Non-pigmented ciliary epithelial cell (primary cell): ENCODE measurements at regions not wholly inside any gene's neighbourhood (a gene's known extent, or its start where the extent isn't known, plus 50 kb on each side); places are given as distances from the start of the nearest gene placed in this dataset.
A peak's percentile ranks its signal among the peaks of the same experiment; 100 is the strongest.
"Not testable (repeated sequence)": the region's sequence is repeated elsewhere in the genome, so short reads cannot be mapped to it uniquely, and the experiment has no call there.

Experiments used
- DNase-seq: peaks from one replicate; pipeline ENCODE4 v3.0.0-alpha.2; 2010; ENCODE audit warnings: low read depth

DNA sequence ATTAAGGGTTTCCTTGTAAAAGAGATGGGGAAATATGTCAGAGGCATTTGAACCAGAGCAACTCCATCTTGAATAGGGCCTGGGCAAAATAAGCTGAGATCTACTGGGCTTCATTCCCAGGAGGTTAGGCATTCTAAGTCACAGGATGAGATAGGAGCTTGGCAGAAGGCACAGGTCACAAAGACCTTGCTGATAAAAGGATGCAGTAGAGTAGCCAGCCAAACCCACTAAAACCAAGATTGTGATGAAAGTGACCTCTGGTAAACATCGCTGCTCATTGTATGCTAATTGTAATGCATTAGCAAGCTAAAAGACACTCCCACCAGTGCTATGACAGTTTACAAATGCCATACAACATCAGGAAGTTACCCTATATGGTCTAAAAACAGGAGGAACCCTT, 1390.3 kb downstream of the RAPGEF2 start:
- DNase-seq, result no peak

DNA sequence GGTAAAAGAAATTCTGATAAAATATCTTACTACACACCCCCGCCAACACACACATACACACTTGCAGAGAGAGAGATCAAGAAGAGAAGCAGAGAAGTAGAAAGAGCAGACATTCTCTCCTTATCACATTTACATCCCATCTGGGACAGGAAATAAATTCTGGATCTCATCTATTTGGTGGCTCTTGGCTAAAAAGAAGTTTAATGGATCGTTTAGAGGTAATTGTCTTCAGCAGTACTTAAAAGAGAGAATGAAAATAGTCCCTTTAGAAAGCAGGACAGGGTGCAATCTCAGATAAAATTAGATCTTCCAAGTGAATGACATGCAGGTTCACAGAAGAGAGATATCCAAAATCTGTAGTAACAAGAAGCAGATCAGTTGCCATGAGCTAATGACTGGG, 1392.5 kb downstream of the RAPGEF2 start:
- no peak for DNase-seq

DNA sequence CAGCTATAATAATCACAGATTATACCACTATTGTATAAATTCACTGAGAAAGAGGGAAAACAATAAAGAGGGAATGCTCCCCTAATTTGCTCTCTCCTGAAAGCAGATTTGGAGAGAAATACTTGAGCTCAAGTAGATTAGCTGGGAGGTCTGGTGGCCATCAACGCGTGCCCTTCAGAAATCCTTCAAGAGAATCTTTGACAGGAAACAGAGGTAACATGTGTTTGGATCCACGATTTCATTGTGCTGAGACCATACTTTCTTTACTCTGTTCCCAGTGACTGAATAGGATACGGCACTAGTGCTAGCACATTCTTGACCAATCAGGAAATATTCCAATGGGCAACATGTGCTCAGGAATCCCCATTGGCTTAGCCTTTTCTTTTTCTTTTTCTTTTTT, 1395.3 kb downstream of the RAPGEF2 start:
- no peak for DNase-seq

DNA sequence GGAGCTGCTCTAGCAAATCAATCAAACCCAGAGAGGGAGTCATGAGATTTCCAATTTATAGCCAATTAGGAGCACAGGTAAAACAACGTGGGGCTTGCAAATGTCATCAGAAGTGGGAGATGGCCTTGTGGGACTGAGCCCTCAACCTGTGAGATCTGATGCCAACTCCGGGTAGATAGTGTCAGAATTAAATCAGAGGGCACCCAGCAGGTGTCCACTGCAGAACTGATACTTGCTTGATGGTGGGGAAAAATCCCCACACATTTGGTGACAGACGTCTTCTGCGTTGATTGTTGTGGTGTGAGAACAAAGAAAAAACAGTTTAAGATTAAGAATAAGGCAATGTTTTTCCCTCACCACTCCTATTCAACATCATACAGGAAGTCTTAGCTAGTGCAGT, 1402.8 kb downstream of the RAPGEF2 start:
- no peak for DNase-seq

DNA sequence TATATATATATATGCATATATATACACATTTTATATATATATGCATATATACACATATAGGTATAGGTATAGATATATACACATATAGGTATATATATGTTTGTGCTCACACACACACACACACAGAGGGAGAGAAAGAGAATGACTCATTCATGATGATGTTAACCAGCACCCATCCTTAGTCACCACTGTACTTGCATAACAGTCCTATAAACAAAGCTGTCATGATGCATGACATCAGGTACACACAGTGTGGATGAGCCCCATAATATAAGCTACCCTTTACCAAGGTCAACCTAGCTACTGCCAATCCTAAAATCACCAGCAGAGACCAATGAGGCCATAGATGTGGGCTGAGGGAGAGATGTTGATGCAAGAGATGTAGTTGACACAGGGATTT, 1408.0 kb downstream of the RAPGEF2 start:
- peak; percentile 19 for DNase-seq

DNA sequence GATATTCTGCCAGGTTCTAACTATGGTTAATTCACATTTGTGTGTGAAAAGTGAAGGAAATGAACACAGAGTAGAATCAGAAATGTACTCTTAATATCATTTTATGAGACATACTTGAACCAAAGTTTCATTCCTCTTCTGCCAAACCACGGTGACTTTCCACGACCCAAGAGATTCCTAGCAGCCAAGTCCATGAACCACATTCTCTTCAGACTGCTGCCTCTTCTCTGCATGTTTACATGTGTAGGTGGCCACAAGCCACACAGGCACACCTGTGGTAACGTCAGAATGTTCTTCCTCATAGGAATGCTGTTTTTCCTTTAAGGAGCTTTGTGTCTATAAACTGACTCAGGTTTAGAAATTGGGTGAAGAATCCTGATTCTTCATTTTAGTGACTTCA, 1411.2 kb downstream of the RAPGEF2 start:
- DNase-seq, result peak; percentile 32

DNA sequence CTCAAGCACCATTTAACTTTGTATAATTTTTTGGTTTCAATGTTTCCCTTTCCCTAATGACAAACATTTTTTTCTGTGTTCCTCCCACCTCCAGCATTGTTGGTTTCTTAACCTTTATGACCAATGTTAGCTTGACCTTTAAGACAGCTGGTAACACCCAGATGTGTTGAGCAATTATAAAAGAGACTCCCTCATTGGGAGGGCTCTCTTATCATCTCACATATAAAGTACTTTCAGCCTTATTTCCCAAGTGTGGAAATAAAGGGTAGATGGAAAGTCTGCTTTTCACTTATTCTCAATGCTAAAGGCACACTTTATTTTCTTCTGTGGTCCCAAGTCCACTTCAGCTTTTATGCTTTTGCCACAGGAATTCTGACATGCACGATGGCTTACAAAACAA, 1420.4 kb downstream of the RAPGEF2 start:
- no peak for DNase-seq

DNA sequence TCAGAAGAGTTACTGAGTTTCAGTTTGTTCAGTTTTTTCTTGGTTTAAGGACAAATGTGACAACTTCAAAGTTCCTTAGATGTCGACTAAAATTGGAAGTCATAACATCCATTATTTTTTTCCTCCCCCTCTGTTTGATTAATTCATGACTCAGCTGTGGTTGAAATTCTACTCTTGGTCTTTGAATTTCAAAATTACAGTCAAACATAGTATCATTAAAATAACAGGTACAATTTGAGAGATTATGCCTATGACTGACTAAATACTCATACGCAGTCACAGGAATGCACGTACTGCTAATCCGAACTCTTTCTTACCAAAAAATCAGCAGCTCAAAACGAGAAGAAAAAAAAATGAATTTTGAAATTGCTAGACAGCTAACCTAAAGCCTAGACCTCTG, 1434.8 kb downstream of the RAPGEF2 start:
- DNase-seq, result no peak

DNA sequence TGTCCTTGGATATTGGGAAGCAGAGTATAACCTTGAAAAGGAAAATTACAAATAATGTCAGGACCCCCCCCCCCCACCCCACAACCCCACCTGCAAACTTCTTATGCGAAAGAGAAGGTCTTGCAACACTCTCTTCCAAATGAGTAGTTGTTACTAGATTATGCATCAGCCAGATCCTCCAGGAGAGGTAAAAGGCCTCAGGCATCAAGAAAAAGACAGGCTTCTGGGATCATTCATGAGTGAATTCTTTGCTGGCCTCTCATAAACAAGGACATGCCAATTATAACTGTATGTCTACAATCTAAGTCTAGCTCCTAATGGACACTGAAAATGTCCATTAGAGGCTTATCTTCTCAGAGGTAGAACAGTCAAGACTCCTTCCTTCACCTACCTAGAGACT, 1443.3 kb downstream of the RAPGEF2 start:
- DNase-seq, result no peak

DNA sequence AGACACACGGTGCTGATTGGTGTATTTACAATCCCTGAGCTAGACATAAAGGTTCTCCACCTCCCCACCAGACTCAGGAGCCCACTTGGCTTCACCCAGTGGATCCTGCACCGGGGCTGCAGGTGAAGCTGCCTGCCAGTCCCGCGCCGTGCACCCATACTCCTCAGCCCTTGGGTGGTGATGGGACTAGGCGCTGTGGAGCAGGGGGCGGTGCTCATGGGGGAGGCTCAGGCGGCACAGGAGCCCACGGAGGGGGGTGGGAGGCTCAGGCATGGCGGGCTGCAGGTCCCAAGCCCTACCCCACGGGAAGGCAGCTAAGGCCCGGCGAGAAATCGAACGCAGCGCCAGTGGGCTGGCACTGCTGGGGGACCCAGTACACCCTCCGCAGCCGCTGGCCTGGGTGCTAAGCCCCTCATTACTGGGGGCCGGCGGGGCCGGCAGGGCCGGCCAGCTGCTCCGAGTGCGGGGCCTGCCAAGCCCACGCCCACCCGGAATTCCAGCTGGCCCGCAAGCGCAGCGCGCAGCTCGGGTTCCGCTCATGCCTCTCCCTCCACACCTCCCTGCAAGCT, 1447.2 kb downstream of the RAPGEF2 start:
- DNase-seq, result not testable (repeated sequence)

DNA sequence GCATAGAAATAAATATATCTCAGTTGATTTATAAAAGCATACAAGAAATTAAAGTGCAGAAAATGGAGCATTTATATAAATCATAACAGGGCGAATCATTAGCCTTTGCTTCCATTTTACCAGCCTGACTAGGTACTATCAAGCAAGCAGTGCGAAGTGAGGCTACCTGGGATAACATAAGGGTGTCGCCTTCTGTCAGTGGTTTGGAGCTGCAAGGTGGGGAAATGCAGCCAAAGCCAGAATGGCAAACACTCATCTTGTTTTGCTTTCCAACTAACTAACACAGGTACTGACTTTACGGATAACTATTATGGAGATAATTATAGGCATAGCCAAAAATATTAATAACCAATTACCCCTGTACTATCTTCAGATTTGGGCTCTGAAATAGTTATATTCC, 1459.8 kb downstream of the RAPGEF2 start:
- no peak for DNase-seq

DNA sequence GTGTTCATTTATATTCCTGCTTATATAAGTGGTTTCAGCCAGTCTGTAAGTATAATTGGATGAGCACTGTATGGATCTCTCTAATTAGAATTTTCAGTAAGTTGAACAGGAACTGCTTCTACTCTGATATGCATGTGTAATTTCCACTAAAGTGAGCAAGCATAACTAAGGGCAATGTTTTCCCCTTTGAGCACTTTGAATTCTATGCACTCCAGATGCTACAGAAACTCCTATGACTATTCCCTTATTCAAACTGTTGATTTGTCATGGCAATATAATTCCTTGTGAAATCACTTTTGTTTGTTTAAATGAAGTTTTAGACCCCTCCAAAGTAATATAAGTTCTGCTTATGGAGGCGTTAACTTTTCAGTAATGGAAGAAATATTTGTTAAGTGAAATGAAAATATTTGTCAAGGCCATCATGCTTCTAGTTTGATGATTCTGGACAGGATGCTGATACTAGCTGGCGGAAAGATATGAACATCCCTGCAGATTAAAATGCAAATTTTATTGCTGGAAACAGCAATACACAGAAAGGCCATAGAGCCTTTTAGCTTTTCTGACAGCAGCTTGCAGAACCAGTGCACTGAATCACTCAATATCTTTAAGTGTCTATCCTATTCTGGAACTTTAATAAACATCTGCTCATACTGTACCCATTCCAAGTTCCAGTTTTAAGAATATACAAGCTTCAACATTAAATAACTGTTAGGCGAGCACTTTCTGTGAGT, 1460.8 kb downstream of the RAPGEF2 start:
- no peak for DNase-seq

DNA sequence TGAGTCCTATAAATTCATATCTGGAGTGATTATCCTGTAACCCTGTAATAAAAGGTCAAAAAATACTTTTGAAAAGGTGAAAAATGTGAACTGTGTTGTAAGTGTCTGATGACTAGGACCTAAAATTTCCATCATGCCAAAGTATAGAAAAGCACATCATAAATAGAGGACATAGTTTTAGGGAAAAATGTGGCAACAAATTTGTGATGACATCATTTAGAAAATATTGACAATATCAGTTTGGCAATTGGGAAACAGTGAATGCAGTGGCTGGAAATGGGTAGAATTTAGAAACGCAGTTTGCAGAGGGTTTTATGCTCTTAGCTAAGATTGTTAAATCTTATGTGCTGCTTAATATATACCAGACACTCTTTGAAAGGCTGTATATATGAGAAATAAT, 1464.8 kb downstream of the RAPGEF2 start:
- DNase-seq, result no peak

DNA sequence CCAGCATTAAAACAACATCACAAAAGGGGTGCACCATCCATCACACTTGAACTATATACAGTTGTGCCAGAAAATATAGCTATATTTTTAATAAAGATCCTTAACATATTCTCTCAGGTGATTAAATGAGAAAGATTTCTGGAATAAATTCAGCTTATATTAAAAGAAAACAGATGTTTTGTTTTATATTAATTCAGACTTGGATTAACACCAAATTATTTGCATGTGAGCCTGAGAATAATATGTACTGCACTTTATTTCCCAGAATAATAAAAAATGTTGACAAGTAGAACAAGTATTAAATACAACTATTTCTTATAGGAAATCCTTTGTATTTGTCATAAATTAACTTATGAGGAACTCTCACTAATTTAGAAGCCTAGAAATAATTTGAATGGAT, 1467.4 kb downstream of the RAPGEF2 start:
- no peak for DNase-seq

DNA sequence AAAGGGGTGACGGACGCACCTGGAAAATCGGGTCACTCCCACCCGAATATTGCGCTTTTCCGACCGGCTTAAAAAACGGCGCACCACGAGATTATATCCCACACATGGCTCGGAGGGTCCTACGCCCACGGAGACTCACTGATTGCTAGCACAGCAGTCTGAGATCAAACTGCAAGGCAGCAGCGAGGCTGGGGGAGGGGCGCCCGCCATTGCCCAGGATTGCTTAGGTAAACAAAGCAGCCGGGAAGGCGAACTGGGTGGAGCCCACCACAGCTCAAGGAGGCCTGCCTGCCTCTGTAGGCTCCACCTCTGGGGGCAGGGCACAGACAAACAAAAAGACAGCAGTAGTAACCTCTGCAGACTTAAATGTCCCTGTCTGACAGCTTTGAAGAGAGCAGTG, 1471.4 kb downstream of the RAPGEF2 start:
- DNase-seq, result not testable (repeated sequence)

DNA sequence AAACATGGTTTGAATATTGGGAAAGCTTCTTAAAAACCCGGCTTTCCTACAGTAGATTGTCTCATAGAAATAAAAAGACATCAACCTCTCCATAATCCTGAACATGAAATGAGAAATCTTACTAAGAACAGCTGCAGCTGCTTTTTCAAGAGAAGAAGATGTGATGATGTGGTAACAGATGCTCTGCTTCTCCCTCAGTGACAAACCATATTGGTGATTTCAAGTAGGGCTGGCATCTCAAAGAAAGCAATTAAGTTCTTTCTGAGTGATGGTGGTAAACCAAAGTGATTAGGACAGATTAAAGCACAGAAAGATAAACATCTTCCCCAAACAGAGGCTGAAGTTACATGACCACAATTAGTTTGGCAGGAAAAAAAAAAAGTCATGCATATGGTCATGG, 1477.7 kb downstream of the RAPGEF2 start:
- no peak for DNase-seq

DNA sequence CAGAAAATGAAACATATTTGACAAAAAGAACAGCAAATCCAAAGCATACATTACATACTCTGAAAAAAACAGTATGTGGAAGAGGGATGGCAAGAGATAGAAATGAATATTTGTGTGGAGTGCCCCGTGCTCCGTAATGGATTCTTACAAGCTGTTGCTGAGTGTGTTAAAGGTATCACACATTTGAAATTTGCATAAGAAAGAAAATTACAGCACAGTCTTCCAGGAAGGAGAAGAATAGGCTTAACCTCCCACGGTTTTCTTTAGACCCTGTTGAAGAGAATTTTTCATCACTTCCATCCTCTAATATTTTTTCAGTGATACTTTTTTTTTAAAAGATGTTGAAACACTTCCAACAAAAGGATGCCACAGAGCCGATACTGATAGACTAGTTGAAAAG, 1489.4 kb downstream of the RAPGEF2 start:
- no peak for DNase-seq

DNA sequence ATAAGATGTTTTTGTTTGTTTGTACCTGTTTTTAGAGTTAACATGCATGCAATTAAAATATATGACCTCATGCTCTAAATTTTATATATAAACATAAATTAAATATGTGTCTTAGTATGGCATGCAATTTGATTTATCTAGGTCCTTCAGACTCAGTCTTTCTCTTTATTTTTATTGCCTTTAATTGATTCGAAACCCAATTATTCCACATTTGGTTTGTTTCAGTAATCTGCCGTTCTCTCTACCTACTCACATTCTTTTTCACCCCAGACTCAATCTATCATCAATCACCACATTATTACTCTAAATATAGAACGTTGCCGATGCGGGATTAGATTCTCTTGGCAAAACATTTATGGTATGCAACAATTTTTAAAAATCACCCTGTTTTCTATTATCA, 1492.8 kb downstream of the RAPGEF2 start:
- no peak for DNase-seq

DNA sequence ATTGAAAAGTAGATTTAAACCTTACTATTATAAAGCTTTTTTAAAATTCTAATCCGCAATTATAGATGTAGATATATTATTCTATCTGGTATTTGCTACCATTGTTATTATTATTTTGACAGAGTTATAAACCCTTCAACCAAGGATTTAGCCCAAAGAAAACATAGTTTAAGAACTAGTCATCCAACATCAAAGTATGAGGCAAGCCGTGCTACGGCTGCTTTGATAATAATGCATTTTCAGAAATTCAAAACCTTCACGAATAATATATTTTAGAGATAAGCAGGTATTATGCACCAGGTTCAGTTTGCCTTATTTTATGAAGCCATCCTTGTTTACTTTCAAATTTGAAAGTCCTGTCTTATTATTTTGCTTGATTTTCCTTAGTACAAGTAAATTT, 1501.7 kb downstream of the RAPGEF2 start:
- DNase-seq, result peak; percentile 1

DNA sequence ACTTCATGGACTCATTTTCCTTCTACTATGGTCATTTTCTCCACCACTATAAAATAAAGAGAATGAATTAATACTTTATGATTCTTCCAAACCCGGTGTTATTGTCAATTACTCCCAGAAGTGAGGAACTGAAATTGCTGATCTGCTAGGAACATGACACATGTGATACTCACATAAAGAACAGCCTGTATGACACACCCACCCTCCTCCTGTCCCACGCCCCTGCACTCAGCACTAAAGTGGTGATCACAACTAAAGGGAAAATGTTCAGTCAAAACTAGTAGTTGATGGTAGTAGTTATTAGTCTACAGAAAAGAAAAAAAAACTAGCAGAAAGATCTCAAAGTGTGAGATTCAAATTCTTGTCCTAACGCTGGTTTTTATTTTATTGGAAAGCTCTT, 1508.3 kb downstream of the RAPGEF2 start:
- no peak for DNase-seq

DNA sequence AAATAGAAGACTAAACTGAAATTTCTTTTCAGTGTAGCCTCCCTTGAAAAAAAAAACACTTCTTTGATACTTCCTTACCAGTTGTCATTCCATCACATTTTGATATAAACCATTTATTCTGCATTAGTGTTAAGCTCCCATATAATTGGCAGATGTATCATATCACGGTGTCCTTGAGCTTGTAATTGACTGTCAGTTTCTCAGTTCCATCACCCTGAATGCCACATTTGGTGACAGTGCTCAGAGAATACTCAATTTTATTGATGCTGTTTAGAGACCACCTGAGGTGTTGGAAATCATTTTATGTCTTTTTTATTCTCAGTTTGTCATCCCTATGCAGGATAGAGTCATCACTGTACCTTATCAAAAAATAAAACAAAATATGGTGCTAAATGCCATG, 1528.2 kb downstream of the RAPGEF2 start:
- DNase-seq, result no peak

DNA sequence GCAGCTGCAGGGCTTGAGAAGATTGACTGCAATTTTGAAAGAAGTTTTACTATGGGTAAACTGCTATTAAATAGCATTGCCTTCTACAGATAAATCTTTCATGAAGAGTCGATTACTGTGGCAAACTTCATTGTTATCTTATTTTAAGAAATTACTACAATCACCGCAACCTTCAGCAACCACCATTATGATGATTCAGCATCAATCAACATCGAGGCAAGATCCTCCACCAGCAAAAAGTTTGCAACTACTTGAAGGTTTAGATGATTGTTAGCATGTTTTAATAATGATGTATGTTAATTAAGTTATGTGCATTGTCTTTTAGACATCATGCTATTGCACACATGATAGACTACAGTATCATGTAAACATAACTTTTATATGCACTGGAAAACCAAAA, 1511.0 kb downstream of the FSTL5 start:
- no peak for DNase-seq

DNA sequence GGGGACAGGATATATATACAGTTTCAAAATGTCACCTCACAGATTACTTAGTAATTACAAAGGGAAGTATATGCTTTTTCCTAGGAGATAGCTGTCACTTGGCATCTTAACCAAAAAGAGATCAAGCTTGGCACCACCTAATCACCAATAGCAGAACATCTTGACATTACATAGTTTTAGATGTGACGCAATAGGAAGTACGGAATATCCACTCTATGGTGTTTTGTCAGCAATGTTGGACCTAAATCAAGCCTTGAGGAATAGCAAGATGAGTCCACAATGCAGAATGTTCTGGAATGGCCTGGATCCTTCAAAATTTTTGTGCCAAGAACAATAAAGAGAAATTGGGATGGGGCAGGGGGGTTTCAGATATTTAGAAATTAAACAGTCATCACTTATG, 1488.2 kb downstream of the FSTL5 start:
- DNase-seq, result no peak

DNA sequence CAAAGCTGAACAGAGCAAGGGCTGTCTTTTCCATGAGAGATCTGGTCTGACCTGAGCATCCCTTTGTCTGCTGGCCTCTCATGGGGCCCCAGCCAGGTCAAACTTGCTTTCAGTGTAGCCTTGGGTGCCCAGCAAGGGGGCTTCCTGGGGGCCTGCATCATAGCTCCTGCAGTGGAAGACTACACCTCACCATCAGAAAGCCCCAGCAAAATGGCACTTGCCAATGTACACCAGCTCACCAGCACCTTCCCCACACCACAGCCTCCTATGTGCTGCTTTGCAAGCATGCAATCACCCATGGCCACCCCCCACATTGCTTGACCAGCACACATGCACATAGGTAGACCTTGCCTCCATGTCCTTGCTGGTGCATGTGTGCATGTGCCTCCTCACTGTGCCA, 1478.1 kb downstream of the FSTL5 start:
- no peak for DNase-seq
